A673 (cell line): ENCODE measurements at regions not wholly inside any gene's neighbourhood (a gene's known extent, or its start where the extent isn't known, plus 50 kb on each side); places are given as distances from the start of the nearest gene placed in this dataset.
"Not testable (repeated sequence)": the region's sequence is repeated elsewhere in the genome, so short reads cannot be mapped to it uniquely, and the experiment has no call there.

Source experiments
- BruUV-seq: library from RNA; stranded (reverse); fragments of 400-500 nt; replicated peaks from 2 replicates; lab custom pipeline; 2021; lab: Mats Ljungman, UMichigan
- CTCF ChIA-PET: fragments of 300-600 bp; sonication (Branson Sonifier 250); formaldehyde crosslinking; loops from one replicate; lab custom pipeline; 2022; ENCODE audit warnings: antibody characterized with exemption; lab: Charles Lee
- POLR2A ChIA-PET: fragments of 300-600 bp; sonication (Branson Sonifier 250); formaldehyde crosslinking; loops from one replicate; lab custom pipeline; 2022; ENCODE audit warnings: antibody characterized with exemption; ENCODE audit not compliant: low non-redundant PET; lab: Charles Lee
- DNase-seq: peaks from one replicate; pipeline ENCODE4 v3.0.0-alpha.2; 2015; ENCODE audit warnings: low spot score
- H3K27ac ChIP-seq: fragments of 200-600 bp; sonication (generic); 2 replicates; pipeline ENCODE4 v1.5.1; 2016; ENCODE audit warnings: mixed run types, low read depth, mild to moderate bottlenecking, mixed read lengths, antibody characterized with exemption, low read length; ENCODE audit not compliant: poor library complexity, severe bottlenecking
- H3K27me3 ChIP-seq: fragments of 200-600 bp; sonication (generic); replicated peaks from 2 replicates; pipeline ENCODE4 v1.6.1; 2017; ENCODE audit warnings: mixed run types, low read depth, mild to moderate bottlenecking, mixed read lengths, antibody characterized with exemption, low read length; ENCODE audit not compliant: insufficient read depth, poor library complexity
- H3K36me3 ChIP-seq: fragments of 200-600 bp; sonication (generic); 2 replicates; pipeline ENCODE4 v1.6.1; 2016; ENCODE audit warnings: mixed run types, mild to moderate bottlenecking, mixed read lengths, antibody characterized with exemption, low read length; ENCODE audit not compliant: insufficient read depth, poor library complexity, severe bottlenecking
- H3K4me1 ChIP-seq: fragments of 200-600 bp; sonication (generic); 2 replicates; pipeline ENCODE4 v1.6.1; 2017; ENCODE audit warnings: mixed run types, mild to moderate bottlenecking, mixed read lengths, antibody characterized with exemption, low read length; ENCODE audit not compliant: insufficient read depth, poor library complexity, severe bottlenecking
- H3K4me3 ChIP-seq: fragments of 200-600 bp; sonication (generic); 2 replicates; pipeline ENCODE4 v1.5.1; 2016; ENCODE audit warnings: low read depth, mixed run types, mild to moderate bottlenecking, mixed read lengths, low read length; ENCODE audit not compliant: poor library complexity, severe bottlenecking
- H3K9me3 ChIP-seq: fragments of 200-600 bp; sonication (generic); 2 replicates; pipeline ENCODE4 v1.6.1; 2016; ENCODE audit warnings: mixed run types, low read depth, mild to moderate bottlenecking, mixed read lengths, antibody characterized with exemption, low read length; ENCODE audit not compliant: poor library complexity, severe bottlenecking
- CTCF ChIP-seq: fragments of 300-800, 200-600 bp; sonication (generic); conservative IDR thresholded peaks from 2 replicates; pipeline ENCODE4 v1.5.1; 2017; ENCODE audit warnings: low read depth, mild to moderate bottlenecking, antibody characterized with exemption, low read length, moderate library complexity, mixed read lengths
- EZH2 ChIP-seq: fragments of 200-600 bp; sonication (generic); IDR thresholded peaks from 2 replicates; pipeline ENCODE4 v1.6.1; 2017; ENCODE audit warnings: borderline replicate concordance, low read depth, mild to moderate bottlenecking, mixed read lengths, antibody characterized with exemption, low read length; ENCODE audit not compliant: poor library complexity, severe bottlenecking
- intact Hi-C: fragments of 100-400 bp; cut with micrococcal nuclease; formaldehyde crosslinking; loops from one replicate; pipeline ENCODE4 v1.10.0; 2022; ENCODE audit not compliant: unreplicated experiment

GRCh38 chr20:20786428-20786827 lies 74.0 kb upstream of the RALGAPA2 start:
- no TSS peak for BruUV-seq
- Histone ChIP-seq H3K4me1 (peaks cover 7% of the 10 kb centered on the region), H3K36me3 (no peaks in the 10 kb centered on the region), H3K9me3 (no peaks in the 10 kb centered on the region), H3K27ac (no peak overlapping the region), H3K4me3 (no peak overlapping the region), H3K27me3 (no peaks in the 10 kb centered on the region)
- intact Hi-C loops, result no loop called here
- POLR2A ChIA-PET, result no interaction called here
- no peak for TF ChIP-seq CTCF
- TF ChIP-seq EZH2, result no peak
- no peak for DNase-seq
- CTCF ChIA-PET, result no interaction called here

- Histone ChIP-seq H3K4me1 (peaks cover 17% of the 10 kb centered on the region), H3K27me3 (no peaks in the 10 kb centered on the region), H3K36me3 (no peaks in the 10 kb centered on the region), H3K9me3 (no peaks in the 10 kb centered on the region), H3K4me3 (no peak overlapping the region), H3K27ac (no peak overlapping the region)
- TF ChIP-seq EZH2, result no peak
- TF ChIP-seq CTCF, result no peak
- ChIA-PET POLR2A (no interaction called here), CTCF (no interaction called here)
- no TSS peak for BruUV-seq
- intact Hi-C loops, result no loop called here
- DNase-seq, result no peak
These were observed 72.8 kb upstream of the RALGAPA2 start for GRCh38 chr20:20785226-20785625.

- BruUV-seq, H3K4me3 ChIP-seq, H3K27ac ChIP-seq, H3K36me3 ChIP-seq, H3K9me3 ChIP-seq, CTCF ChIA-PET, DNase-seq, intact Hi-C loops, H3K27me3 ChIP-seq, POLR2A ChIA-PET: not testable (repeated sequence)
- H3K4me1 ChIP-seq, result peaks cover 25% of the 10 kb centered on the region
These were observed 72.0 kb upstream of the RALGAPA2 start for GRCh38 chr20:20784450-20784849.

GRCh38 chr20:20783450-20783849 lies 71.0 kb upstream of the RALGAPA2 start:
- intact Hi-C loops, result no loop called here
- Histone ChIP-seq H3K27ac (no peak overlapping the region), H3K36me3 (no peaks in the 10 kb centered on the region), H3K27me3 (no peaks in the 10 kb centered on the region), H3K4me1 (peaks cover 25% of the 10 kb centered on the region), H3K9me3 (no peaks in the 10 kb centered on the region), H3K4me3 (no peak overlapping the region)
- ChIA-PET POLR2A (no interaction called here), CTCF (no interaction called here)
- BruUV-seq, result no TSS peak
- TF ChIP-seq EZH2 (no peak), CTCF (no peak)
- no peak for DNase-seq
